ENCODE measurements at regions not wholly inside any gene's neighbourhood (a gene's known extent, or its start where the extent isn't known, plus 50 kb on each side); places are given as distances from the start of the nearest gene placed in this dataset.
A peak's percentile ranks its signal among the peaks of the same experiment; 100 is the strongest.

- Mint-ChIP-seq H3K9me3 (peaks cover 41% of the 10 kb centered on the region), H3K27ac (no peak overlapping the region), H3K27me3 (peaks cover 78% of the 10 kb centered on the region), H3K36me3 (ENCODE audit: low read depth) (no peaks in the 10 kb centered on the region), H3K4me3 (no peak overlapping the region), H3K4me1 (ENCODE audit: low read depth) (no peaks in the 10 kb centered on the region)
- Histone ChIP-seq H3K27ac (ENCODE audit: low read depth in 1 of 2, low read length in 2 of 2) (no peak overlapping the region), H3K36me3 (ENCODE audit: insufficient read depth, low read length) (no peaks in the 10 kb centered on the region), H3K4me3 (ENCODE audit: low read length) (no peak overlapping the region), H3K9me3 (ENCODE audit: control insufficient read depth in 1 of 2, insufficient read depth in 1 of 2, low read length in 2 of 2) (no peaks in the 10 kb centered on the region), H3K4me1 (ENCODE audit: insufficient read depth, low read length) (no peaks in the 10 kb centered on the region), H3K27me3 (ENCODE audit: control insufficient read depth in 1 of 2, insufficient read depth in 2 of 2, low read length in 2 of 2) (no peaks in the 10 kb centered on the region)
- ChIA-PET CTCF (no interaction called here), POLR2A (no interaction called here)
- TF ChIP-seq, protein P1, sequence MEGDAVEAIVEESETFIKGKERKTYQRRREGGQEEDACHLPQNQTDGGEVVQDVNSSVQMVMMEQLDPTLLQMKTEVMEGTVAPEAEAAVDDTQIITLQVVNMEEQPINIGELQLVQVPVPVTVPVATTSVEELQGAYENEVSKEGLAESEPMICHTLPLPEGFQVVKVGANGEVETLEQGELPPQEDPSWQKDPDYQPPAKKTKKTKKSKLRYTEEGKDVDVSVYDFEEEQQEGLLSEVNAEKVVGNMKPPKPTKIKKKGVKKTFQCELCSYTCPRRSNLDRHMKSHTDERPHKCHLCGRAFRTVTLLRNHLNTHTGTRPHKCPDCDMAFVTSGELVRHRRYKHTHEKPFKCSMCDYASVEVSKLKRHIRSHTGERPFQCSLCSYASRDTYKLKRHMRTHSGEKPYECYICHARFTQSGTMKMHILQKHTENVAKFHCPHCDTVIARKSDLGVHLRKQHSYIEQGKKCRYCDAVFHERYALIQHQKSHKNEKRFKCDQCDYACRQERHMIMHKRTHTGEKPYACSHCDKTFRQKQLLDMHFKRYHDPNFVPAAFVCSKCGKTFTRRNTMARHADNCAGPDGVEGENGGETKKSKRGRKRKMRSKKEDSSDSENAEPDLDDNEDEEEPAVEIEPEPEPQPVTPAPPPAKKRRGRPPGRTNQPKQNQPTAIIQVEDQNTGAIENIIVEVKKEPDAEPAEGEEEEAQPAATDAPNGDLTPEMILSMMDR (IDR thresholded peaks at IDR 0.05), result no peak
- intact Hi-C loops (cut with DNase I, micrococcal nuclease), result no loop called here
- DNase-seq (peak in 1 of 14 experiments; percentile 15), ATAC-seq (ENCODE audit: poor library complexity) (no peak)
Observed at GRCh38 chr3:13706886-13707285, 158.0 kb downstream of the FBLN2 start.

GRCh38 chr3:13706451-13706850 is 157.5 kb downstream of the FBLN2 start:
- Histone ChIP-seq H3K27me3 (ENCODE audit: control insufficient read depth in 1 of 2, insufficient read depth in 2 of 2, low read length in 2 of 2) (no peaks in the 10 kb centered on the region), H3K4me3 (ENCODE audit: low read length) (no peak overlapping the region), H3K27ac (ENCODE audit: low read depth in 1 of 2, low read length in 2 of 2) (no peak overlapping the region), H3K4me1 (ENCODE audit: insufficient read depth, low read length) (no peaks in the 10 kb centered on the region), H3K9me3 (ENCODE audit: control insufficient read depth in 1 of 2, insufficient read depth in 1 of 2, low read length in 2 of 2) (no peaks in the 10 kb centered on the region), H3K36me3 (ENCODE audit: insufficient read depth, low read length) (no peaks in the 10 kb centered on the region)
- Mint-ChIP-seq H3K36me3 (ENCODE audit: low read depth) (no peaks in the 10 kb centered on the region), H3K4me3 (no peak overlapping the region), H3K4me1 (ENCODE audit: low read depth) (no peaks in the 10 kb centered on the region), H3K27me3 (peaks cover 77% of the 10 kb centered on the region), H3K9me3 (peaks cover 41% of the 10 kb centered on the region), H3K27ac (no peak overlapping the region)
- DNase-seq (peak in 1 of 14 experiments; percentile 7), ATAC-seq (ENCODE audit: poor library complexity) (no peak)
- ChIA-PET POLR2A (no interaction called here), CTCF (no interaction called here)
- intact Hi-C loops (cut with DNase I, micrococcal nuclease), result no loop called here
- TF ChIP-seq, protein P1 (IDR thresholded peaks at IDR 0.05), result no peak

GRCh38 chr3:13705702-13706280 is 156.9 kb downstream of the FBLN2 start:
- H3K9me3 Mint-ChIP-seq, result peaks cover 41% of the 10 kb centered on the region
- H3K27me3 ChIP-seq (ENCODE audit: control insufficient read depth in 1 of 2, insufficient read depth in 2 of 2, low read length in 2 of 2), result no peaks in the 10 kb centered on the region
- ATAC-seq (ENCODE audit: poor library complexity), result no peak
- H3K36me3 Mint-ChIP-seq (ENCODE audit: low read depth), result no peaks in the 10 kb centered on the region
- H3K36me3 ChIP-seq (ENCODE audit: insufficient read depth, low read length), result no peaks in the 10 kb centered on the region
- CTCF ChIA-PET, result no interaction called here
- no peak overlapping the region for H3K4me3 ChIP-seq (ENCODE audit: low read length)
- H3K4me3 Mint-ChIP-seq, result no peak overlapping the region
- no peaks in the 10 kb centered on the region for H3K4me1 Mint-ChIP-seq (ENCODE audit: low read depth)
- TF ChIP-seq, protein P1 (IDR thresholded peaks at IDR 0.05), result no peak
- POLR2A ChIA-PET, result no interaction called here
- no peaks in the 10 kb centered on the region for H3K9me3 ChIP-seq (ENCODE audit: control insufficient read depth in 1 of 2, insufficient read depth in 1 of 2, low read length in 2 of 2)
- no peaks in the 10 kb centered on the region for H3K4me1 ChIP-seq (ENCODE audit: insufficient read depth, low read length)
- intact Hi-C loops (cut with DNase I, micrococcal nuclease), result no loop called here
- DNase-seq, result peak in 1 of 14 experiments; percentile 25
- H3K27ac Mint-ChIP-seq, result no peak overlapping the region
- H3K27me3 Mint-ChIP-seq, result peaks cover 76% of the 10 kb centered on the region
- H3K27ac ChIP-seq (ENCODE audit: low read depth in 1 of 2, low read length in 2 of 2), result no peak overlapping the region
